VCaP (cell line): ENCODE measurements at regions not wholly inside any gene's neighbourhood (a gene's known extent, or its start where the extent isn't known, plus 50 kb on each side); places are given as distances from the start of the nearest gene placed in this dataset.

ENCODE experiments used
- H3K27ac ChIP-seq: fragments of 450-650 bp; 2 replicates; pipeline ENCODE4 v1.5.1; 2017
- TF ChIP-seq, protein P1 (sequence below): fragments of 450-650 bp; conservative IDR thresholded peaks from 2 replicates; pipeline ENCODE4 v1.5.1; 2017; ENCODE audit warnings: mild to moderate bottlenecking, moderate library complexity

GRCh38 chr1:200306944-200307754 lies 102.7 kb downstream of the ZNF281 start:
- TF ChIP-seq, protein P1, sequence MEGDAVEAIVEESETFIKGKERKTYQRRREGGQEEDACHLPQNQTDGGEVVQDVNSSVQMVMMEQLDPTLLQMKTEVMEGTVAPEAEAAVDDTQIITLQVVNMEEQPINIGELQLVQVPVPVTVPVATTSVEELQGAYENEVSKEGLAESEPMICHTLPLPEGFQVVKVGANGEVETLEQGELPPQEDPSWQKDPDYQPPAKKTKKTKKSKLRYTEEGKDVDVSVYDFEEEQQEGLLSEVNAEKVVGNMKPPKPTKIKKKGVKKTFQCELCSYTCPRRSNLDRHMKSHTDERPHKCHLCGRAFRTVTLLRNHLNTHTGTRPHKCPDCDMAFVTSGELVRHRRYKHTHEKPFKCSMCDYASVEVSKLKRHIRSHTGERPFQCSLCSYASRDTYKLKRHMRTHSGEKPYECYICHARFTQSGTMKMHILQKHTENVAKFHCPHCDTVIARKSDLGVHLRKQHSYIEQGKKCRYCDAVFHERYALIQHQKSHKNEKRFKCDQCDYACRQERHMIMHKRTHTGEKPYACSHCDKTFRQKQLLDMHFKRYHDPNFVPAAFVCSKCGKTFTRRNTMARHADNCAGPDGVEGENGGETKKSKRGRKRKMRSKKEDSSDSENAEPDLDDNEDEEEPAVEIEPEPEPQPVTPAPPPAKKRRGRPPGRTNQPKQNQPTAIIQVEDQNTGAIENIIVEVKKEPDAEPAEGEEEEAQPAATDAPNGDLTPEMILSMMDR = peak; percentile 90
- no peak overlapping the region for H3K27ac ChIP-seq

- TF ChIP-seq, protein P1 = no peak
- H3K27ac ChIP-seq = no peak overlapping the region
Measured at GRCh38 chr1:200305806-200306205, 104.0 kb downstream of the ZNF281 start.

DNA sequence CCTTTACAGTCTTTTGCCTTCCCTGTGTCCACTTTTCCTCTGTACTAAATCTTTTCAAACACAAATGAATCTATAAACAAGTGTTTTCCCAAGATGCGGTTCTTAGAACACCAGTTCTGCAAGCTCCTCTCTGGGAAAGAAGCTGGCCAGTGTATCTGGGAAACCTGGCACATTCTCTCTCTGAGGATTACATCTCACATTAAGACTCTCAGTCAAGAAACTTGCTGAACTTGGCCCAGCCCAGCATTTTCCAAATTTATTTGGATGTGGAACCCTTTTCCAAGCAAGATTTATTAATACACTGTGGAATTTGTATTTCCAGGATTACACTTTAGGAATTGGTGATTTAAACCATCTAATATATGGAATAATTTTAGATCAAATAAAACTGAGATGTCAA lies 105.7 kb downstream of the ZNF281 start:
- no peak overlapping the region for H3K27ac ChIP-seq
- TF ChIP-seq, protein P1 = no peak

DNA sequence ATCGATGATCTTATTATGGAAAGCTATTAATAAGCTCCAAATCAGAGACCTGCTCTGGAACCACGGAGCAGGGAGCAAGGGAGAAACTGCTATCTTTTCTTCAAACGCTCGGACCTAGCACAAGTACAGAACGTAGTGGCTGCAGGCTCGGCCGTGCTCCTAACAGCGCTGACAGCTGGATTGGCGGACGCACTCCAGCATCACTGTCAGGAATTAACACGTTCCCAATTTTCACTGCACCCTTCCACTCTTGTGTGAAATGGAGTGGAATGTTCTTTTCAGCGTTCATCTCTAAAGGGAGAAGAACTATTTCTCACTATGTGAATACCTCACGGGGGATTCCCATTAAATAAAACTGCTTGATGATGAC lies 106.9 kb downstream of the ZNF281 start:
- TF ChIP-seq, protein P1 = no peak
- peak overlapping the region; percentile 75 for H3K27ac ChIP-seq

- H3K27ac ChIP-seq = peak overlapping the region; percentile 75
- TF ChIP-seq, protein P1 = no peak
Measured at GRCh38 chr1:200302192-200302920, 107.5 kb downstream of the ZNF281 start.

DNA sequence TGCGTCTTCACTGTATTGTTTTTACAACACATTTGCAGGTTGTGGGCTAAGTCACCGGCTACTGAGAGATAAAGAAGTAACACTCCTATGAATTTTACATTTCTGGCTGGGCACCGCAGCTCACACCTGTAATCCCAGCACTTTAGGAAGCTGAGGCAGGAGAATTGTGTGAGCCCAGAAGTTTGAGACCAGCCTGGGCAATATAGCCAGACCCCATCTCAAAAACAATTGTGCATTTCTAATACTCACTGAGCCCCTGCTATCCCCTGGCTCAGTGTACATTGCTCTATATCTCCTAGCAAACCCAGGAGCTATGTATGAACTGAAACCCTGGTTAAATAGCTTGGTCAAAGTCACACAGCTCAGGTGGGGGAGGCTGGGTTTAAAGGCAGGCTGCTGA lies 108.7 kb downstream of the ZNF281 start:
- TF ChIP-seq, protein P1 = no peak
- H3K27ac ChIP-seq = peak overlapping the region; percentile 75

DNA sequence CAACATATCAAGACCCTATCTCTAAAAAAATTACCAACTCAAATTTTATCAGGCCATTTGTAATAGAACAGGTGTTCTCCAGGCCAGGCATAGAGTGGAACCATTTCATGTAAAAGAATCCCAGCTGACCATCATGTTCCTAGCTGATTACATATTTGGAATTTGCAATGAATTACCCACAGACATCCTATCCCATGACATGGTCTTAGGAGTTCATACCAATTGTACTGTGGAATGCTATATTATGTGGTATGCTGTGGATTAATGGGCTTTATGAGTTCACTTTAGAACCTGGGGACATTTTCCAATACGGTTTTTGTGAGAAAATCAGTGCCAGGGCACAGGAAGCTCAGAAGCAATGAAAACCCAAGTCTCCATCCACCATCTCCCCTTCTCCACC lies 110.3 kb downstream of the ZNF281 start:
- TF ChIP-seq, protein P1 = no peak
- H3K27ac ChIP-seq = no peak overlapping the region
